ENCODE measurements at regions not wholly inside any gene's neighbourhood (a gene's known extent, or its start where the extent isn't known, plus 50 kb on each side); places are given as distances from the start of the nearest gene placed in this dataset.

DNA sequence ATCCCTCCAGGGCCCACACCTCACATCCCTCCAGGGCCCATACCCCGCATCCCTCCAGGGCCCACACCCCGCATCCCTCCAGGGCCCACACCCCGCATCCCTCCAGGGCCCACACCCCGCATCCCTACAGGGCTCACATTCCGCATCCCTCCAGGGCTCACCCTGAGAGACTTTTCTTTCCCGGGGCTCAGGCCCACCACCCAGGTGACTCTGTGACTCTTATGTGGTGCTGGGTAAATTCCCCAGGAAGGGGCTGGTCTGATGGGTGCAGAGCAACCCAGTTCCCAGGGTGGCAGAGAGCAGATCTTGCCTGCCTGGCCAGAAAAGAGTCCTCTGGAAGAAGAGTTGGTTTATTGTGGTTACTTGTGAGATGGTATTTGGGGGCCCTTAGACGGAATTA is 290.7 kb downstream of the TCERG1L start:
- Histone ChIP-seq H3K36me3 (ENCODE audit: control insufficient read depth, insufficient read depth, low read length) (no peaks in the 10 kb centered on the region), H3K4me3 (ENCODE audit: low read depth, low read length) (no peak overlapping the region), H3K27me3 (ENCODE audit: control insufficient read depth, insufficient read depth, low read length) (no peaks in the 10 kb centered on the region)
- ChIA-PET POLR2A (no interaction called here), CTCF (no interaction called here)
- TF ChIP-seq, protein P1, sequence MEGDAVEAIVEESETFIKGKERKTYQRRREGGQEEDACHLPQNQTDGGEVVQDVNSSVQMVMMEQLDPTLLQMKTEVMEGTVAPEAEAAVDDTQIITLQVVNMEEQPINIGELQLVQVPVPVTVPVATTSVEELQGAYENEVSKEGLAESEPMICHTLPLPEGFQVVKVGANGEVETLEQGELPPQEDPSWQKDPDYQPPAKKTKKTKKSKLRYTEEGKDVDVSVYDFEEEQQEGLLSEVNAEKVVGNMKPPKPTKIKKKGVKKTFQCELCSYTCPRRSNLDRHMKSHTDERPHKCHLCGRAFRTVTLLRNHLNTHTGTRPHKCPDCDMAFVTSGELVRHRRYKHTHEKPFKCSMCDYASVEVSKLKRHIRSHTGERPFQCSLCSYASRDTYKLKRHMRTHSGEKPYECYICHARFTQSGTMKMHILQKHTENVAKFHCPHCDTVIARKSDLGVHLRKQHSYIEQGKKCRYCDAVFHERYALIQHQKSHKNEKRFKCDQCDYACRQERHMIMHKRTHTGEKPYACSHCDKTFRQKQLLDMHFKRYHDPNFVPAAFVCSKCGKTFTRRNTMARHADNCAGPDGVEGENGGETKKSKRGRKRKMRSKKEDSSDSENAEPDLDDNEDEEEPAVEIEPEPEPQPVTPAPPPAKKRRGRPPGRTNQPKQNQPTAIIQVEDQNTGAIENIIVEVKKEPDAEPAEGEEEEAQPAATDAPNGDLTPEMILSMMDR (IDR thresholded peaks at IDR 0.05; ENCODE audit: insufficient read depth, low read depth, low read length) = no peak
- no peak for DNase-seq (ENCODE audit: low read depth)

DNA sequence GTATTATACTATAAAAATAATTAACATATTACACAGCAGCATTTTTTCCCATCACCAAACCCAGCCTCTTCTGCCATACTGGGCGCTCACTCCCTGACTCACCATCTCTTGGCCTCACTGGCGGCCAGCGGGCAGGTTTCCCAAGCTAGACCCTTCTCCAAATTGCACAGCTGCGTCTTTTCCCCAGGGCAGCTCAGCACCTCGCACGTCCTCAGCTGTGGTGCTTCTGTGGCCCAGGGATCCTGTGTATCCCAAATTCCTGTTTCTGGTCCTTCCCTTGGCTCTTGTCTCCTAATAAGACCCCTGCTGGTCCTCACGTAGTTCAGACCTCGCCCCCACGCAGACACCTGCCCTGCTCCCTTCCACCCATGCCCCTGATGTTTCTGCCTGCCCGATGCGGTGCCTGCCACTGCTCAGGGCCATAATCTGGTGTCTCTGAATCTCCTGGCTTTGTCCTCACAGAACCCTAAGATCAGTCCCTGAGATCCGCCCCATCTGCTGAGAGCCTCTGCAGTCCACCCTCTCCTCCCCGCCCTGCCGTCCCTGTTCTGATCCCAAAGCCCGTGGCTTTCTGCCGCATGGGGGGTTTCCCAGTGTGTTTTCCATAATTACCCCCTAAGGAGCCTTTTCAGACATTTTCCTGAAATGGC is 290.1 kb downstream of the TCERG1L start:
- Histone ChIP-seq H3K27me3 (ENCODE audit: control insufficient read depth, insufficient read depth, low read length) (no peaks in the 10 kb centered on the region), H3K36me3 (ENCODE audit: control insufficient read depth, insufficient read depth, low read length) (no peaks in the 10 kb centered on the region), H3K4me3 (ENCODE audit: low read depth, low read length) (no peak overlapping the region)
- DNase-seq (ENCODE audit: low read depth) = no peak
- ChIA-PET POLR2A (no interaction called here), CTCF (no interaction called here)
- TF ChIP-seq, protein P1 (IDR thresholded peaks at IDR 0.05; ENCODE audit: insufficient read depth, low read depth, low read length) = no peak

DNA sequence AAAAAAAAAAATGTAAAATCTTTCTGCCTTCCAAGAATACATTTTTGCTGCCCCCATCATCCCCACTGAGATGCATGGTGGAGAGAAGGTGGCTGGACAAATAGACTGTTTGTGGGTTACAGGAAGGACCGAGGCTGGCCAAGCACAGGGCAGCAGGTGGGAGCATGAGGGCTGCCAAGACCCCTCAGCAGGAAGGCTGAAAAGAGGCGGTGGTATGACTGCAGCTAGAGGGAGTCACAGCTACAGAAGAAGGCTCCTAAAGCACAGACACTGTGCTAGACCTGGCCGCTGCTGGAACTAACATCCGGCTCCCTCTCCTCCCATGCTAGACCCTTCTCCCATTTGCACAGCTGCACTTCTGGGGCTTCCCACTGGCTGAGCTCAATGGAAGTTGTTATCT is 289.6 kb downstream of the TCERG1L start:
- Histone ChIP-seq H3K27me3 (ENCODE audit: control insufficient read depth, insufficient read depth, low read length) (no peaks in the 10 kb centered on the region), H3K36me3 (ENCODE audit: control insufficient read depth, insufficient read depth, low read length) (no peaks in the 10 kb centered on the region), H3K4me3 (ENCODE audit: low read depth, low read length) (no peak overlapping the region)
- DNase-seq (ENCODE audit: low read depth) = no peak
- CTCF ChIA-PET = no interaction called here
- POLR2A ChIA-PET = no interaction called here
- TF ChIP-seq, protein P1 (IDR thresholded peaks at IDR 0.05; ENCODE audit: insufficient read depth, low read depth, low read length) = no peak

DNA sequence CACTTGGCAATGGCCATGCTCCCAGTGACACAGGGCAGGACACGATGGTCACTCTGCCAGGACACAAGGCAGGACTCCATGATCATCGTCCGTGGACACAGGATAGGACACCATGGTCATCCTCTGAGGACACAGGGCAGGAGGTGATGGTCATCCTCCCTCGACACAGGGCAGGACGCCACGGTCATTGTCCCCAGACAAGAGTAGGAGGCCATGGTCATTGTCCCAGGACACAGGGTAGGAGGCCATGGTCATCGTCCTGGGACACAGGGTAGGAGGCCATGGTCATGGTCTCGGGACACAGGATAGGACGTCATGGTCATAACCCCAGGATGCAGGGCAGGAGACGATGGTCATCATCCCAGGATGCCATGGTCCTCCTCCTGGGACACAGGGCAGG is 289.2 kb downstream of the TCERG1L start:
- Histone ChIP-seq H3K36me3 (ENCODE audit: control insufficient read depth, insufficient read depth, low read length) (no peaks in the 10 kb centered on the region), H3K27me3 (ENCODE audit: control insufficient read depth, insufficient read depth, low read length) (no peaks in the 10 kb centered on the region), H3K4me3 (ENCODE audit: low read depth, low read length) (no peak overlapping the region)
- TF ChIP-seq, protein P1 (IDR thresholded peaks at IDR 0.05; ENCODE audit: insufficient read depth, low read depth, low read length) = no peak
- no peak for DNase-seq (ENCODE audit: low read depth)
- CTCF ChIA-PET = no interaction called here
- POLR2A ChIA-PET = no interaction called here

DNA sequence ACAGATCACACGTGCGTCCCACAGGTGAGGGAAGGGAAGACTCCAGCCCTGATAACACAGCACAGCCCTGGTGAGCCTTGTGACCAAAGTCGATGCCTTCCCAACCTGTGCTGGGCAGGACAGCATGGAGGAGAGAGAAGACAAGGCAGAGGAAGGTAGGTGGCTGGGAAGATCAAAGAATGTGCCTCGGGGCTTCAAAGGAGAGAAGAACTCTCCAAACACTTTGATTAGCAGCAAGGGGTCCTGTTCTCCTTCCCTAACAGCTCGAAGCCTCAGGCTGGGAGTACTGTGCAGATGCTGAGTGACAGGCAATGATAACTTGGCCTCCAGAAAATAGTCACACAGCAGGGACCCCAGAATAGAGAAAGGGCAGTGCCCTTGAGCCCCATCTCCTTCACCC is 288.5 kb downstream of the TCERG1L start:
- POLR2A ChIA-PET = no interaction called here
- TF ChIP-seq, protein P1 (IDR thresholded peaks at IDR 0.05; ENCODE audit: insufficient read depth, low read depth, low read length) = no peak
- no peak overlapping the region for H3K4me3 ChIP-seq (ENCODE audit: low read depth, low read length)
- H3K36me3 ChIP-seq (ENCODE audit: control insufficient read depth, insufficient read depth, low read length) = no peaks in the 10 kb centered on the region
- no peak for DNase-seq (ENCODE audit: low read depth)
- CTCF ChIA-PET = no interaction called here
- no peaks in the 10 kb centered on the region for H3K27me3 ChIP-seq (ENCODE audit: control insufficient read depth, insufficient read depth, low read length)

Data from BJ (cell line).